ENCODE measurements at regions not wholly inside any gene's neighbourhood (a gene's known extent, or its start where the extent isn't known, plus 50 kb on each side); places are given as distances from the start of the nearest gene placed in this dataset.

DNA sequence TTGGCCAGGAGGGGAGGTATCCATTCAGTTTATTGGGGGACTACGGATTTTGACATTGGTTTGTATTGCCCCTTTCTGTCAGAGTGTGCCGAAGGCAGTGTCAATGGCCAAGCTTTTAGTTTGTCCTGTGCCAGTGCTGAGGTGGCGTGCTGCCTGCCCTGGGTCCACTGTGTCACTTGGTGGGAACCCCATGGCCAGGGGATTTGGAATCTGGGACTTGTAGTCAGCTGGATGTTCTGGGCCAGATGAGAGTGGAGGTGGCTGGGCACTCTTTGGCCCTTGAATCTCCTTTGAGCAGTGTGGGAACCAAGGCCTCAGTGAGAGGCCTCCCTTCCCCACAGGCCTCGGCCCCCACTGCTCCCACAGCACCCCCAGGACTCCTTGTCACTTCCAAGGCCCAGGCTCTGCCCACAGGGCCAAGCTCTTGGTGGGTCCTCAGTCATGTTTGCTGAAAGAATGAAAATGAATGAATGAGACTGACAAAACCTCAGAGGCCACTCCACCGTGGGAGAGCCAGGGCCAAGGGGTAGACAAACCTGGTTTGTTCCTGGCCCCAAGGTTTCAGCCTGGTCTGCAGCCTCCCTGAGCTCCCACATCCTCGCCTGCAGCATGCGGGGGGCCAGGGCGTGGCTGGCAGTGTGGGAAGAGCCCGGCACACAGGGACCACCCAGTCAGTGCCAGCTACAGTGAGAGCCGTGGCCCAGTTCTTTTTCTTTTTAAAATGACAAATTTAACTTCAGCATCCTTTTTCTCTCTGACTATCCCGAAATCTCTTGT is 412.2 kb downstream of the MATN1 start:
- no peaks in the 10 kb centered on the region for H3K27me3 ChIP-seq

DNA sequence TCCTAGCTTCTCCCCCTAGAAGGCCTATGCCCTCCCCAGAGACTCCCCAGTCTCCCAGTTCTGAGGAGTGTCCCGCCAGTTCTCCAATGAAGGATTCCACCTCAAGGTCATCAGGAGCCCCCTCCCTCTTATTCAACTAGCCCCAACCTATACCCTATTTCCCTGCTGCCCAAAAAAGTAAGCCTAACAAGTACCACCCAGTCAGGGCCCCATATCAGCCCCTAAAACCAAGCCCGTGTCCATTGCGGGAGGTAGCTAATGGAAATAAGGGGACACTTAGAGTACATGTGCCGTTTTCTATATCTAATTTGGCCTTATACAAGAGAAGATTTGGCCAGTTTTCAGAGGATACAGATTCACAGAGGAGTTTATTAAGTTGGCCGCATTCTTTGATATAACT is 416.2 kb downstream of the MATN1 start:
- Histone ChIP-seq H3K27me3 (no peaks in the 10 kb centered on the region), H3K9me3 (no peaks in the 10 kb centered on the region), H3K4me3 (replicated peaks in 1 of 3) (no peak overlapping the region), H3K36me3 (no peaks in the 10 kb centered on the region), H3K4me1 (no peaks in the 10 kb centered on the region), H3K27ac (no peak overlapping the region)
- WGBS, 2 donors: 93% methylated on average over 5 of the region's 5 CpGs
- TF ChIP-seq, protein P1, sequence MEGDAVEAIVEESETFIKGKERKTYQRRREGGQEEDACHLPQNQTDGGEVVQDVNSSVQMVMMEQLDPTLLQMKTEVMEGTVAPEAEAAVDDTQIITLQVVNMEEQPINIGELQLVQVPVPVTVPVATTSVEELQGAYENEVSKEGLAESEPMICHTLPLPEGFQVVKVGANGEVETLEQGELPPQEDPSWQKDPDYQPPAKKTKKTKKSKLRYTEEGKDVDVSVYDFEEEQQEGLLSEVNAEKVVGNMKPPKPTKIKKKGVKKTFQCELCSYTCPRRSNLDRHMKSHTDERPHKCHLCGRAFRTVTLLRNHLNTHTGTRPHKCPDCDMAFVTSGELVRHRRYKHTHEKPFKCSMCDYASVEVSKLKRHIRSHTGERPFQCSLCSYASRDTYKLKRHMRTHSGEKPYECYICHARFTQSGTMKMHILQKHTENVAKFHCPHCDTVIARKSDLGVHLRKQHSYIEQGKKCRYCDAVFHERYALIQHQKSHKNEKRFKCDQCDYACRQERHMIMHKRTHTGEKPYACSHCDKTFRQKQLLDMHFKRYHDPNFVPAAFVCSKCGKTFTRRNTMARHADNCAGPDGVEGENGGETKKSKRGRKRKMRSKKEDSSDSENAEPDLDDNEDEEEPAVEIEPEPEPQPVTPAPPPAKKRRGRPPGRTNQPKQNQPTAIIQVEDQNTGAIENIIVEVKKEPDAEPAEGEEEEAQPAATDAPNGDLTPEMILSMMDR (IDR thresholded peaks at IDR 0.05): no peak
- no peak for TF ChIP-seq POLR2A (IDR thresholded peaks at IDR 0.05)
- no peak for DNase-seq
- intact Hi-C loops (cut with DNase I): no loop called here

More for the DNA sequence above, 412.2 kb downstream of the MATN1 start:
- no peak for DNase-seq
- intact Hi-C loops (cut with DNase I): no loop called here
- no peaks in the 10 kb centered on the region for H3K4me1 ChIP-seq
- H3K4me3 ChIP-seq (replicated peaks in 1 of 3): no peak overlapping the region
- no peaks in the 10 kb centered on the region for H3K9me3 ChIP-seq
- TF ChIP-seq, protein P1 (IDR thresholded peaks at IDR 0.05): no peak
- no peak for TF ChIP-seq POLR2A (IDR thresholded peaks at IDR 0.05)
- WGBS, 2 donors: 63 to 72% methylated on average over 11 of the region's 11 CpGs
- no peaks in the 10 kb centered on the region for H3K36me3 ChIP-seq
- H3K27ac ChIP-seq: no peak overlapping the region

GRCh38 chr1:30305519-30305918 is 417.9 kb downstream of the MATN1 start:
- intact Hi-C loops (cut with DNase I): no loop called here
- no peaks in the 10 kb centered on the region for H3K4me1 ChIP-seq
- no peak overlapping the region for H3K4me3 ChIP-seq (replicated peaks in 1 of 3)
- no peaks in the 10 kb centered on the region for H3K9me3 ChIP-seq
- 86 to 88% methylated on average over 2 to 3 of the region's 3 CpGs for WGBS, 2 donors
- DNase-seq: no peak
- no peak for TF ChIP-seq POLR2A (IDR thresholded peaks at IDR 0.05)
- TF ChIP-seq, protein P1 (IDR thresholded peaks at IDR 0.05): no peak
- no peaks in the 10 kb centered on the region for H3K36me3 ChIP-seq
- no peak overlapping the region for H3K27ac ChIP-seq
- H3K27me3 ChIP-seq: no peaks in the 10 kb centered on the region

- no peak overlapping the region for H3K4me3 ChIP-seq (replicated peaks in 1 of 3)
- no peak overlapping the region for H3K27ac ChIP-seq
- WGBS, 2 donors: 62 to 63% methylated on average over 4 of the region's 4 CpGs
- no peaks in the 10 kb centered on the region for H3K27me3 ChIP-seq
- H3K36me3 ChIP-seq: no peaks in the 10 kb centered on the region
- H3K4me1 ChIP-seq: no peaks in the 10 kb centered on the region
- intact Hi-C loops (cut with DNase I): no loop called here
- no peaks in the 10 kb centered on the region for H3K9me3 ChIP-seq
- no peak for DNase-seq
- TF ChIP-seq POLR2A (IDR thresholded peaks at IDR 0.05): no peak
- TF ChIP-seq, protein P1 (IDR thresholded peaks at IDR 0.05): no peak
Measured at GRCh38 chr1:30305061-30305460, 418.3 kb downstream of the MATN1 start.

- H3K36me3 ChIP-seq: no peaks in the 10 kb centered on the region
- no peak for DNase-seq
- TF ChIP-seq, protein P1 (IDR thresholded peaks at IDR 0.05): no peak
- TF ChIP-seq POLR2A (IDR thresholded peaks at IDR 0.05): no peak
- no peaks in the 10 kb centered on the region for H3K27me3 ChIP-seq
- H3K4me1 ChIP-seq: no peaks in the 10 kb centered on the region
- H3K4me3 ChIP-seq (replicated peaks in 1 of 3): no peak overlapping the region
- no peak overlapping the region for H3K27ac ChIP-seq
- no peaks in the 10 kb centered on the region for H3K9me3 ChIP-seq
- intact Hi-C loops (cut with DNase I): no loop called here
Measured at GRCh38 chr1:30304080-30304479, 419.3 kb downstream of the MATN1 start.

Measured in thyroid gland (tissue), 4 donors.